D721Med (cell line): ENCODE measurements at regions not wholly inside any gene's neighbourhood (a gene's known extent, or its start where the extent isn't known, plus 50 kb on each side); places are given as distances from the start of the nearest gene placed in this dataset.

ENCODE experiments used
- DNase-seq: peaks from one replicate; pipeline ENCODE4 v3.0.0; 2011; ENCODE audit warnings: low spot score; ENCODE audit not compliant: insufficient read length
- FAIRE-seq: peaks from 2 replicates; lab custom pipeline; 2011; peaks lifted over from hg19 to GRCh38; lab: Jason Lieb, UNC
- TF ChIP-seq, protein P1 (sequence below): IDR thresholded peaks from 2 replicates; pipeline ENCODE4 v1.5.1; 2012; ENCODE audit warnings: mild to moderate bottlenecking, control low read depth; ENCODE audit not compliant: insufficient read depth; ENCODE audit errors: missing control alignments

DNA sequence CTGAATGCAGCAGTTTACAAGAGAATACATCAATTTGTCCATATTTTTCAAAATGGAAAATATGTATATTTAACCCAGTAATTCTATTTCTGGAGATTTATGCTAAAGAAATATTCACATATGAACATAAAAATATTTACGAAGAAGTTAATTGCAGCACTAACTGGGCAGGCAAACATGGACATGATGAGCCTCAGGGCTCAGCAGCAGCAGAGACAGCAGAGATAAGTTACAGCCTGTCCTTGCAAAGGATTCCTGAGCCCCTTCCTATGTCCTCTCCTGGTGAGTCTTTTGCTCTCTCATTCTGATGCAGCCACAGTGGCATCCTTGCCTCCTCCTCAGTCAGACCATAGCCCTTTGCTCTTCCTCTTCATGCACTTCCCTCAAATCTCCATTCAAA lies 680.6 kb upstream of the CPEB2 start:
- DNase-seq (no peak), FAIRE-seq (no peak)
- TF ChIP-seq, protein P1, sequence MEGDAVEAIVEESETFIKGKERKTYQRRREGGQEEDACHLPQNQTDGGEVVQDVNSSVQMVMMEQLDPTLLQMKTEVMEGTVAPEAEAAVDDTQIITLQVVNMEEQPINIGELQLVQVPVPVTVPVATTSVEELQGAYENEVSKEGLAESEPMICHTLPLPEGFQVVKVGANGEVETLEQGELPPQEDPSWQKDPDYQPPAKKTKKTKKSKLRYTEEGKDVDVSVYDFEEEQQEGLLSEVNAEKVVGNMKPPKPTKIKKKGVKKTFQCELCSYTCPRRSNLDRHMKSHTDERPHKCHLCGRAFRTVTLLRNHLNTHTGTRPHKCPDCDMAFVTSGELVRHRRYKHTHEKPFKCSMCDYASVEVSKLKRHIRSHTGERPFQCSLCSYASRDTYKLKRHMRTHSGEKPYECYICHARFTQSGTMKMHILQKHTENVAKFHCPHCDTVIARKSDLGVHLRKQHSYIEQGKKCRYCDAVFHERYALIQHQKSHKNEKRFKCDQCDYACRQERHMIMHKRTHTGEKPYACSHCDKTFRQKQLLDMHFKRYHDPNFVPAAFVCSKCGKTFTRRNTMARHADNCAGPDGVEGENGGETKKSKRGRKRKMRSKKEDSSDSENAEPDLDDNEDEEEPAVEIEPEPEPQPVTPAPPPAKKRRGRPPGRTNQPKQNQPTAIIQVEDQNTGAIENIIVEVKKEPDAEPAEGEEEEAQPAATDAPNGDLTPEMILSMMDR = no peak

DNA sequence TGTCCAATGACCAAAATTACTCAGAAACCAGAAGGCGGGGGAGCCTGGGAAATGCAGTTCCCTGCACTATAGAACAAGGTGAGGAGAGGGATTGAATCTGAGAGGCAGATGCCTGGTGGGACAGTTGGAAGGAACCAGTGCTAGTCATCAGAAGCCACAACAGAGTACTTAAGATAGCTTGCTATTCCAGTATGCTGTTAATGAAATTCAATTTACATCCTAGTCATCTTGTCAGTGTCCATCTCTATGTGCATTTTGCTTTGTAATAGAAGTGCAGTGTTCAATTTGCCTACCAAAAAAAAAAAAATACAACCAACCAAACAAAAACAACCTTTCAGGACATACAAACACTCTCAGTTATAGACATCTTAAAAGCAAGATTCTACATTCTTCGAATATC lies 679.1 kb upstream of the CPEB2 start:
- TF ChIP-seq, protein P1 = no peak
- FAIRE-seq (no peak), DNase-seq (no peak)

DNA sequence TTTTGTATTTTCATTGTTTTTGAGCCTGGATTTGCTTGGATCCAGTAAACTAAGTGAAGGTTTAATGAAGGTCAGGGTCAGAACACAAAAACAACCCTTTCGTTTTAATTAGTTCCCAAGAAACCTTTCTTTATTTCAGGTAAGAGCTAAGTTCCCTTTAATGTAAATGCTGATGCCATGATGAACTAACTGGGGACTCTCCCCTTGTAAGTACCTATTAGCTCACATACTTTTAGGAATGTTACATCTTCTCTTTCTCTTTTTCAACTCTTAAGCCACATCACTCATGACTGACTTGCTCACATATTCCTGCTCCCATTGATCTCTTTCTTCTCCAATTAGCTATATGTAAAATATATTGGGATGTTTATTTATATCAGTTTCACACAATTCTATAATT lies 673.1 kb upstream of the CPEB2 start:
- DNase-seq (no peak), FAIRE-seq (no peak)
- TF ChIP-seq, protein P1 = no peak

DNA sequence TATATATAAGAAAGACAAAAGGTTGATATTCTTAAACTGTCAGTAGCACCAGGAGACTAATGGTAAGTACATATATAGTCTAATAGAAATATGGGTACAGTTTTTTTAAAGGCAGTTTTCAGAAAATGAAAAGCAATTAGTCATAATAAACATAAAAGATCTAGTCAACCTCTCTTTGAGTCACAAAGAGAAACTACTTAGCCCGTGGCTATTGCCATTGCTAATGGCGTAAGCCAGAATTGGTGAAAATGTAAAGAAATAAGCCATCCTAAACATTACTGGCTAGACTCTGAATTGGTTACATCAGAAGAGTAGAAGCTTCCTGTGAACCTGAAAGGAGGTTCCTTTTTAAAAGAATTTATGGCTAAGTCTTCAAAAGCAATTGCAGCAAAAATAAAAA lies 668.7 kb upstream of the CPEB2 start:
- no peak for DNase-seq
- no peak for FAIRE-seq
- TF ChIP-seq, protein P1 = no peak

DNA sequence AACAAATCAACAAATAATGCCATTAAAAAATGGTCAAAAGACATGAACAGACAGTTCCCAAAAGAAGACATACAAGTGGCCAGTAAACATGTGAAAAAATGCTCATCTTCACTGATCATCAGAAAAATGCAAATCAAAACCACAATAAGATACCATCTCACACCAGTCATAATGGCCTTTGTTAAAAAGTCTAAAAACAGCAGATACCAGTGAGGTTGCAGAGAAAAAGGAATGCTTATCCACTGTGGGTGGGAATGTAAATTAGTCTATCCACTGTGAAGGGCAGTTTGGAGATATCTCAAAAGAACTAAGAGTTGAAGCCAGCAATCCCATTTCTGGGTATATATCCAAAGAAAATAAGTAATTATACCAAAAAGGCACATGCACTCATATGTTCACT lies 668.1 kb upstream of the CPEB2 start:
- TF ChIP-seq, protein P1 = no peak
- FAIRE-seq = no peak
- DNase-seq = no peak

DNA sequence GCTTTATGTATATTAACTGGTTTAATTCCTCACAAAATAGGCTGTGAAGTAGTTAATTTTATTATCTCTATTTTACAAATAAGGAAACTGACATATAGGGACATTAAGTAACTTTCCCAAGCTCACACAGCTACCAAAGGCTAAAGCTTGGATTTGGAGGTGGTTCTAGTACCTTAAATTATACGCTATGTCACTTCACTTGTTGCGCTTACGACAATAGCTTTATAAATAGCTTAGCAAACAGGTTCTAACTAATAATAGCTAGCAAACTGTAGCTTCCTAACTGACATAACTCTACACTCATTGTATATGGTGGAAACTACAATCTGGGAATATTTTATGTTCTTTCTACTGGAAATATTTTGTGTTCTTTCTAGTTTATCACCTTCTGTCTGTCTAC lies 666.4 kb upstream of the CPEB2 start:
- DNase-seq (no peak), FAIRE-seq (no peak)
- TF ChIP-seq, protein P1 = no peak

DNA sequence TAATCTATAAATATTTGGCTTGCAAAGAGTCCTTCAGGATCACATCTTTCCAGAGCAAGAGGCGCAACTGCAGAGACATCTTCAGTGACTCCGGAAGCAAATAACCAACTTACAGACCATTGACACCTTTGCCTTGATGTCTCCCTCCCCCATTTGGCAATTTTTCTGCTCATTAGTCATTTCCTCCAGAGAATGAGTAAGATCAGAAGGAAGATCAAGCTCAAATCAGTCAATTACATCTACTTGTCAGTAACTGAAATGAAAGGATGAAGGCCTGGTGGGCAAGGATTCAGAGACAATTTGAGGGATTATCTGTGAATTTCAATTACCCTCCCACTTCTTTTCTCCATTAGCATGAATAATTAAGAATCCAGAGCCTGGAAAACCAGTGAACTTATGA lies 665.6 kb upstream of the CPEB2 start:
- TF ChIP-seq, protein P1 = no peak
- FAIRE-seq = no peak
- DNase-seq = no peak
